T-cell (primary cell): ENCODE measurements at regions not wholly inside any gene's neighbourhood (a gene's known extent, or its start where the extent isn't known, plus 50 kb on each side); places are given as distances from the start of the nearest gene placed in this dataset.

ENCODE experiments used
- ATAC-seq, 4 experiments: fragments of 200-7000 bp in 3 of 4; fragments of 150-1000 bp in 1 of 4; cut with Tn5 transposase; replicated peaks in 1 of 4; 1 replicate in 3 of 4; 2 replicates in 1 of 4; pipeline ENCODE4 v1.10.0; 2021; ENCODE audit warnings: moderate library complexity in 3 of 4, mild to moderate bottlenecking in 2 of 4, moderate number of reproducible peaks in 1 of 4
- CTCF ChIA-PET, 2 donors: fragments of 300-600 bp; sonication (Branson Sonifier 250); formaldehyde crosslinking; loops; one replicate each; lab custom pipeline; 2022; ENCODE audit warnings: antibody characterized with exemption in 2 of 2; lab: Charles Lee
- POLR2A ChIA-PET, 2 donors: fragments of 300-600 bp; sonication (Branson Sonifier 250); formaldehyde crosslinking; loops; one replicate each; lab custom pipeline; 2022; ENCODE audit warnings: antibody characterized with exemption in 2 of 2; lab: Charles Lee
- DNase-seq, 35 experiments: peaks; one replicate each; pipeline versions ENCODE4 v3.0.0 to v3.0.0-alpha.2; 2013 to 2023
- H3K27ac ChIP-seq: one replicate; pipeline ENCODE4 v1.5.1; 2013; ENCODE audit warnings: low read length
- H3K27me3 ChIP-seq, 2 experiments: replicated peaks in 1 of 2; 1 replicate in 1 of 2; 2 replicates in 1 of 2; pipeline versions ENCODE4 v1.6.1 to v1.7.0; 2013; ENCODE audit warnings: low read length in 1 of 2, mixed read lengths in 1 of 2; ENCODE audit not compliant: control insufficient read depth in 2 of 2, insufficient read depth in 2 of 2; ENCODE audit errors: extremely low read depth in 1 of 2
- H3K36me3 ChIP-seq, 2 donors: 1 replicate in 1 of 2; 2 replicates in 1 of 2; pipeline versions ENCODE4 v1.6.1 to v1.7.0; 2013; ENCODE audit warnings: low read length in 1 of 2; ENCODE audit not compliant: control insufficient read depth in 2 of 2, insufficient read depth in 1 of 2; ENCODE audit errors: extremely low read depth in 1 of 2
- H3K4me1 ChIP-seq, 2 experiments: 1 replicate in 1 of 2; 2 replicates in 1 of 2; pipeline versions ENCODE4 v1.6.1 to v1.7.0; 2013; ENCODE audit warnings: low read length in 2 of 2, mixed read lengths in 1 of 2; ENCODE audit not compliant: insufficient read depth in 2 of 2, control insufficient read depth in 1 of 2; ENCODE audit errors: extremely low read depth in 1 of 2
- H3K4me3 ChIP-seq, 2 donors: 1 replicate in 1 of 2; 2 replicates in 1 of 2; pipeline versions ENCODE4 v1.5.1 to v1.7.0; 2013; ENCODE audit warnings: mild to moderate bottlenecking in 2 of 2, low read length in 1 of 2, moderate library complexity in 1 of 2; ENCODE audit not compliant: control insufficient read depth in 1 of 2; ENCODE audit errors: extremely low read depth in 1 of 2
- H3K9me3 ChIP-seq: 2 replicates; pipeline ENCODE4 v1.7.0; 2013
- H3K27ac Mint-ChIP-seq, 2 donors: one replicate each; pipeline ENCODE4 v1.8.0; 2020 to 2021; ENCODE audit warnings: mild to moderate bottlenecking in 2 of 2, mixed read lengths in 2 of 2
- H3K27me3 Mint-ChIP-seq, 2 donors: one replicate each; pipeline ENCODE4 v1.8.0; 2021 to 2022; ENCODE audit warnings: mixed read lengths in 2 of 2
- H3K36me3 Mint-ChIP-seq: one replicate; pipeline ENCODE4 v1.8.0; 2021; ENCODE audit warnings: mixed read lengths
- H3K4me1 Mint-ChIP-seq, 3 donors: one replicate each; pipeline ENCODE4 v1.8.0; 2020 to 2022; ENCODE audit warnings: mixed read lengths in 3 of 3, mild to moderate bottlenecking in 1 of 3
- H3K4me3 Mint-ChIP-seq, 3 donors: one replicate each; pipeline ENCODE4 v1.8.0; 2020 to 2022; ENCODE audit warnings: mild to moderate bottlenecking in 3 of 3, mixed read lengths in 3 of 3, moderate library complexity in 3 of 3
- H3K9me3 Mint-ChIP-seq, 3 donors: one replicate each; pipeline ENCODE4 v1.8.0; 2020 to 2022; ENCODE audit warnings: mixed read lengths in 3 of 3
- WGBS: methylation state at CpG from one replicate; pipeline ENCODE4 v1.1.5; 2013; ENCODE audit warnings: missing lambda C conversion rate; ENCODE audit not compliant: insufficient coverage; 5-methylcytosine and 5-hydroxymethylcytosine counted together

DNA sequence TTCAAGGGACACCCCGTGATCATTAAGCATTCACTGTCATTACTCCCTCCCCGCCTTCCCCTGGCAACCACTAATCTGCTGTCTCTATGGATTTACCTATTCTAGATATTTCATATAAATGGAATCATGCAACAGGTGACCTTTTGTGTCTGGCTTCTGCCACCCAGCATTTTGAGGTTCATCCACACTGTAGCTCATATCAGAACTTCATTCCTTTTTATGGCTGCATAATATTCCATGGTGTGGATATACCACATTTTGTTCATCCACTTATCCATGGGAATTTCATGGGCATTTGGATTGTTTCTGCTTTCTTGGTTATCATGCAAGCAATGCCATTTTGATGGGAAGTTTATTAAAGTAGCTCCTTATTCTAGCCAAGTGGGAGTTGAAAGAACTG is 184.2 kb upstream of the VASH1 start:
- ATAC-seq (no peak), DNase-seq (no peak)
- Mint-ChIP-seq H3K27ac (no peak overlapping the region), H3K4me1 (no peaks in the 10 kb centered on the region), H3K9me3 (peaks cover 0 to 5% (median 0%) of the 10 kb centered on the region in 3 donors), H3K4me3 (no peak overlapping the region), H3K36me3 (no peaks in the 10 kb centered on the region), H3K27me3 (peaks cover 3 to 30% of the 10 kb centered on the region in 2 donors)
- 100% methylated on average over 1 of the region's 2 CpGs for WGBS
- Histone ChIP-seq H3K4me1 (no peaks in the 10 kb centered on the region), H3K36me3 (no peaks in the 10 kb centered on the region), H3K4me3 (no peak overlapping the region), H3K9me3 (no peaks in the 10 kb centered on the region), H3K27ac (no peak overlapping the region), H3K27me3 (peaks cover 0 to 13% of the 10 kb centered on the region in 2 experiments)
- ChIA-PET CTCF (no interaction called here), POLR2A (no interaction called here)

DNA sequence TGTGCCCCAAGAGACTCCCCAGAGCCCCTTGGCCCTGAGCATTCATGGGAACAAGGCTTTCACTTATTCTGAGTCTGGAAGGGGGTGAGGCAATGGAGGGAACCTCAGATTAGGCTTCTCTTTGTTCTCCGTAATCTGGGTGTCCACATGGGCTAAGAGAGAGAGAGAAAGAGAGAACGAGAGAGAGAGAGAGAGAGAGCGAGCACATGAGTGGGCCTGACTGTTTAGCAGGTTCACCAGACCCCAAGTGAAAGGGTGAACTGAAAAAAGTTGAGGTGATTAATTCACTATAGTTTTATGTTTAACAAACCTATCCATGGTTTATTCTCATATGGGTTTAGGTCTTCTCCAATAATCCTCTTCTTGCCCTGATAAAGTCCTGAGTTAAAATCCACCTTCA is 183.4 kb upstream of the VASH1 start:
- H3K4me1 Mint-ChIP-seq, result no peaks in the 10 kb centered on the region
- no peak overlapping the region for H3K4me3 Mint-ChIP-seq
- no peaks in the 10 kb centered on the region for H3K36me3 Mint-ChIP-seq
- no peaks in the 10 kb centered on the region for H3K9me3 ChIP-seq
- H3K27me3 ChIP-seq, result peaks cover 0 to 13% of the 10 kb centered on the region in 2 experiments
- ATAC-seq, result no peak
- 100% methylated on average over 1 of the region's 3 CpGs for WGBS
- no peak for DNase-seq
- peaks cover 3 to 30% of the 10 kb centered on the region in 2 donors for H3K27me3 Mint-ChIP-seq
- POLR2A ChIA-PET, result no interaction called here
- H3K36me3 ChIP-seq, result no peaks in the 10 kb centered on the region
- H3K27ac ChIP-seq, result no peak overlapping the region
- peaks cover 0 to 5% (median 0%) of the 10 kb centered on the region in 3 donors for H3K9me3 Mint-ChIP-seq
- no peaks in the 10 kb centered on the region for H3K4me1 ChIP-seq
- no peak overlapping the region for H3K27ac Mint-ChIP-seq
- CTCF ChIA-PET, result no interaction called here
- no peak overlapping the region for H3K4me3 ChIP-seq

GRCh38 chr14:76580399-76580798 is 180.9 kb upstream of the VASH1 start:
- ChIA-PET CTCF (no interaction called here), POLR2A (interaction anchor here in 1 of 2 donors (0.6 kb wide), 1 partner anchor 71 kb away, joined by 3 read pairs; no protein-coding TSS in a partner anchor)
- no peaks in the 10 kb centered on the region for H3K9me3 ChIP-seq
- no peaks in the 10 kb centered on the region for H3K4me1 ChIP-seq
- no peaks in the 10 kb centered on the region for H3K36me3 Mint-ChIP-seq
- no peak for ATAC-seq
- 70% methylated on average over 2 of the region's 2 CpGs for WGBS
- H3K27ac ChIP-seq, result no peak overlapping the region
- peaks cover 0 to 5% (median 0%) of the 10 kb centered on the region in 3 donors for H3K9me3 Mint-ChIP-seq
- no peaks in the 10 kb centered on the region for H3K4me1 Mint-ChIP-seq
- H3K27ac Mint-ChIP-seq, result no peak overlapping the region
- H3K4me3 ChIP-seq, result no peak overlapping the region
- no peaks in the 10 kb centered on the region for H3K36me3 ChIP-seq
- H3K4me3 Mint-ChIP-seq, result no peak overlapping the region
- no peak for DNase-seq
- peaks cover 0 to 18% of the 10 kb centered on the region in 2 experiments for H3K27me3 ChIP-seq
- H3K27me3 Mint-ChIP-seq, result peaks cover 4 to 25% of the 10 kb centered on the region in 2 donors

DNA sequence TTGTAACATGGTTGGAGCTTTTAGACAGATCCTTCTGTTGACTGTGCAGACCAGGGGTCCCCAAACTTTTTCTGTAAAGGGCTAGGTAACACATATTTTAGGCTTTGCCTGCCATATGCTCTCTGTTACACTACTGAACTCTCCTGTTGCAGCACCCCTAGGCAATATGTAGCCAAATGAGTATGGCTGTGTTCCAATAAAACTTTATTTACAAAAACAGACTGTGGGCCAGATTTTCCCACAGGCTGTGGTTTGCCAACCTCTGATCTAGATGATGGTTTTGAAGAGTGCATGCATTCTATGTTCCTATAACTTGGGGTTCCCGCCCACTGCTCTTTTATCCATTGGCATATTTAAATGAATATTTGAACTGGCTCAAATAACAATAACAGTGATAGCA is 180.3 kb upstream of the VASH1 start:
- peaks cover 0 to 5% (median 0%) of the 10 kb centered on the region in 3 donors for H3K9me3 Mint-ChIP-seq
- Histone ChIP-seq H3K36me3 (no peaks in the 10 kb centered on the region), H3K27me3 (peaks cover 0 to 20% of the 10 kb centered on the region in 2 experiments), H3K27ac (no peak overlapping the region), H3K4me3 (no peak overlapping the region), H3K4me1 (no peaks in the 10 kb centered on the region), H3K9me3 (no peaks in the 10 kb centered on the region)
- H3K27me3 Mint-ChIP-seq, result peaks cover 3 to 26% of the 10 kb centered on the region in 2 donors
- no peak for DNase-seq
- H3K4me1 Mint-ChIP-seq, result no peaks in the 10 kb centered on the region
- no peak for ATAC-seq
- no peaks in the 10 kb centered on the region for H3K36me3 Mint-ChIP-seq
- no peak overlapping the region for H3K27ac Mint-ChIP-seq
- ChIA-PET CTCF (no interaction called here), POLR2A (interaction anchor here in 1 of 2 donors (0.6 kb wide), 1 partner anchor 70 kb away, joined by 3 read pairs; no protein-coding TSS in a partner anchor)
- no peak overlapping the region for H3K4me3 Mint-ChIP-seq
- no CpG with 5 or more reads among the region's 1 CpG for WGBS

GRCh38 chr14:76581592-76581991 is 179.7 kb upstream of the VASH1 start:
- H3K4me3 ChIP-seq, result no peak overlapping the region
- H3K27ac Mint-ChIP-seq, result no peak overlapping the region
- ATAC-seq, result no peak

DNA sequence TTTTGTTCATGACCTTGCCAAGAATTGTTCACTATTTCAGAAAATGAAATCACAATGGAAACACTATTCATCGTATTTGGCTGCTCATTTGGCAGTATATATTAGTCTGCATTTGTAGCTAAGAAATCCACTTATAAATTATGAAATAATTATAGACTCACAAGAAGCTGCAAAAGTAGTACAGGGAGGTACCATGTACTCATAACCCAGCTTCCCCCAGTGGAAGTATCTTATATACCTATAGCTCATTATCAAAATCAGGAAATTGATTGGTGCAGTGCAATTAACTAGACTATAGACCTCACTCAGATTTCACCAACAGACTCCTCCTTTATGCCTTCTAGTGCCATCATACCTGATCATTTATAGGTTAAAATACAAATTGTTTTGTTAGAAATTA is 178.8 kb upstream of the VASH1 start:
- Mint-ChIP-seq H3K27ac (no peak overlapping the region), H3K4me3 (no peak overlapping the region), H3K27me3 (peaks cover 1 to 16% of the 10 kb centered on the region in 2 donors), H3K4me1 (no peaks in the 10 kb centered on the region), H3K9me3 (peaks cover 0 to under 1% (median 0%) of the 10 kb centered on the region in 3 donors), H3K36me3 (no peaks in the 10 kb centered on the region)
- DNase-seq (no peak), ATAC-seq (no peak)
- Histone ChIP-seq H3K27me3 (peaks cover 0 to 17% of the 10 kb centered on the region in 2 experiments), H3K4me3 (no peak overlapping the region), H3K4me1 (no peaks in the 10 kb centered on the region), H3K9me3 (no peaks in the 10 kb centered on the region), H3K36me3 (no peaks in the 10 kb centered on the region), H3K27ac (no peak overlapping the region)
- WGBS, result no CpG with 5 or more reads among the region's 1 CpG
- CTCF ChIA-PET, result no interaction called here
- POLR2A ChIA-PET, result no interaction called here

More at GRCh38 chr14:76581592-76581991, 179.7 kb upstream of the VASH1 start:
- Histone ChIP-seq H3K36me3 (no peaks in the 10 kb centered on the region), H3K27ac (no peak overlapping the region), H3K27me3 (peaks cover 0 to 18% of the 10 kb centered on the region in 2 experiments), H3K4me1 (no peaks in the 10 kb centered on the region), H3K9me3 (no peaks in the 10 kb centered on the region)
- H3K9me3 Mint-ChIP-seq, result peaks cover 0 to 5% (median 0%) of the 10 kb centered on the region in 3 donors
- H3K4me1 Mint-ChIP-seq, result no peaks in the 10 kb centered on the region
- ChIA-PET POLR2A (no interaction called here), CTCF (no interaction called here)
- H3K36me3 Mint-ChIP-seq, result no peaks in the 10 kb centered on the region
- DNase-seq, result no peak
- peaks cover 1 to 20% of the 10 kb centered on the region in 2 donors for H3K27me3 Mint-ChIP-seq
- 67% methylated on average over 1 of the region's 1 CpG for WGBS
- H3K4me3 Mint-ChIP-seq, result no peak overlapping the region

DNA sequence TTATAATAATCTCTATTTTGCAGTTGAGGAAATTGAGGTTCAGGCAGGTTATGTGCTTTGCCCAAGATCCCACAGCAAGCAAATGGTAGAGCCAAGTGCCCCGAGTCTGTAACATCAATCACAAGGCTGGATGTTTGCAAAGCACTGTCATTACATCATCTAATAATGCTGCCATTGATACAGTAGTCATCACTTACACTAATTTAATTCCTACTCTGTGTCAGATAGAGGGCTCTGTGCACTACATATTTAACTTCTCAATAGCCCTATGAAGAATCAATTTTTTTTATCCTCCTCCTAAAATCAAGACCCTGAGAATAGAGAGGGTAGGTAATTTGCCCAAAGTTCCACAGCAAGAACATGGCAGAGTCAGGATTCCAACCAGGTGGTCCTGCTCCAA is 178.1 kb upstream of the VASH1 start:
- POLR2A ChIA-PET, result no interaction called here
- ATAC-seq (no peak), DNase-seq (no peak)
- H3K27me3 Mint-ChIP-seq, result peaks cover 1 to 12% of the 10 kb centered on the region in 2 donors
- H3K27ac Mint-ChIP-seq, result no peak overlapping the region
- 83% methylated on average over 1 of the region's 1 CpG for WGBS
- Histone ChIP-seq H3K27me3 (peaks cover 0 to 18% of the 10 kb centered on the region in 2 experiments), H3K36me3 (no peaks in the 10 kb centered on the region), H3K27ac (no peak overlapping the region), H3K9me3 (no peaks in the 10 kb centered on the region), H3K4me1 (no peaks in the 10 kb centered on the region), H3K4me3 (no peak overlapping the region)
- H3K4me1 Mint-ChIP-seq, result no peaks in the 10 kb centered on the region
- CTCF ChIA-PET, result no interaction called here
- no peaks in the 10 kb centered on the region for H3K9me3 Mint-ChIP-seq
- no peaks in the 10 kb centered on the region for H3K36me3 Mint-ChIP-seq
- H3K4me3 Mint-ChIP-seq, result no peak overlapping the region
